H1 (cell line): ENCODE measurements at regions not wholly inside any gene's neighbourhood (a gene's known extent, or its start where the extent isn't known, plus 50 kb on each side); places are given as distances from the start of the nearest gene placed in this dataset.

Experiments
- CTCF ChIA-PET: fragments of 300-600 bp; sonication (Branson Sonifier 250); formaldehyde crosslinking; loops from one replicate; lab custom pipeline; 2021; ENCODE audit not compliant: partially characterized antibody; lab: Charles Lee
- POLR2A ChIA-PET: fragments of 300-600 bp; sonication (Branson Sonifier 250); formaldehyde crosslinking; loops from one replicate; lab custom pipeline; 2021; ENCODE audit warnings: inconsistent platforms; ENCODE audit not compliant: partially characterized antibody; lab: Charles Lee
- DNase-seq, 2 experiments: peaks; one replicate each; pipeline versions ENCODE4 v3.0.0 to v3.0.0-alpha.2; 2010 to 2022; ENCODE audit warnings: low spot score in 2 of 2, low read depth in 1 of 2, mixed read lengths in 1 of 2
- FAIRE-seq: peaks from 2 replicates; lab custom pipeline; 2011; peaks lifted over from hg19 to GRCh38; lab: Jason Lieb, UNC
- H2AFZ ChIP-seq: 2 replicates; pipeline ENCODE4 v1.8.1; 2012; ENCODE audit warnings: low read length, inconsistent platforms
- H2AK5ac ChIP-seq: 2 replicates; pipeline ENCODE4 v1.6.1; 2013; ENCODE audit warnings: low read depth, low read length
- H2BK120ac ChIP-seq: replicated peaks from 2 replicates; pipeline ENCODE3; 2013; ENCODE audit warnings: low read depth, low read length, inconsistent platforms
- H2BK12ac ChIP-seq: 2 replicates; pipeline ENCODE4 v1.6.1; 2013; ENCODE audit warnings: low read depth, low read length
- H2BK15ac ChIP-seq: 2 replicates; pipeline ENCODE4 v1.6.1; 2013; ENCODE audit warnings: low read length
- H2BK20ac ChIP-seq: 2 replicates; pipeline ENCODE4 v1.6.1; 2013; ENCODE audit warnings: low read length
- H2BK5ac ChIP-seq: 2 replicates; pipeline ENCODE4 v1.6.1; 2013; ENCODE audit warnings: low read depth, low read length
- H3K14ac ChIP-seq: 2 replicates; pipeline ENCODE4 v1.6.1; 2013; ENCODE audit warnings: inconsistent platforms; ENCODE audit not compliant: insufficient read length
- H3K18ac ChIP-seq: 2 replicates; pipeline ENCODE4 v1.6.1; 2013; ENCODE audit warnings: low read length; ENCODE audit errors: extremely low read depth
- H3K23ac ChIP-seq: 2 replicates; pipeline ENCODE4 v1.6.1; 2013; ENCODE audit warnings: inconsistent platforms; ENCODE audit not compliant: insufficient read length
- H3K23me2 ChIP-seq: 2 replicates; pipeline ENCODE4 v1.6.1; 2013; ENCODE audit warnings: low read depth, low read length
- H3K27ac ChIP-seq: 2 replicates; pipeline ENCODE4 v1.6.1; 2011; ENCODE audit warnings: low read depth, low read length, inconsistent platforms
- H3K27me3 ChIP-seq, 4 experiments: replicated peaks in 1 of 4; 1 replicate in 1 of 4; 2 replicates in 3 of 4; pipeline versions ENCODE4 v1.6.1 to v1.8.1; 2011 to 2013; ENCODE audit warnings: low read length in 3 of 4, mild to moderate bottlenecking in 3 of 4, inconsistent platforms in 2 of 4, mixed read lengths in 2 of 4, moderate library complexity in 1 of 4; ENCODE audit not compliant: control insufficient read depth in 3 of 4, insufficient read depth in 3 of 4; ENCODE audit errors: extremely low read depth in 1 of 4
- H3K36me3 ChIP-seq, 4 experiments: 2 replicates each; pipeline versions ENCODE4 v1.6.1 to v1.8.1; 2011 to 2013; ENCODE audit warnings: mild to moderate bottlenecking in 4 of 4, low read length in 3 of 4, moderate library complexity in 2 of 4, control low read depth in 1 of 4, inconsistent platforms in 1 of 4; ENCODE audit not compliant: insufficient read depth in 4 of 4, control insufficient read depth in 2 of 4
- H3K4ac ChIP-seq: replicated peaks from 2 replicates; pipeline ENCODE3; 2013; ENCODE audit warnings: low read length, low read depth, mixed read lengths, inconsistent platforms; ENCODE audit not compliant: insufficient read length
- H3K4me1 ChIP-seq, 4 experiments: replicated peaks in 1 of 4; 1 replicate in 1 of 4; 2 replicates in 3 of 4; pipeline versions ENCODE4 v1.6.1 to v1.8.1; 2011 to 2013; ENCODE audit warnings: low read length in 3 of 4, inconsistent platforms in 2 of 4, mixed read lengths in 1 of 4; ENCODE audit not compliant: insufficient read depth in 4 of 4, control insufficient read depth in 3 of 4
- H3K4me2 ChIP-seq, 2 experiments: 2 replicates each; pipeline versions ENCODE4 v1.6.1 to v1.8.1; 2011 to 2013; ENCODE audit warnings: low read depth in 2 of 2, low read length in 2 of 2, control low read depth in 1 of 2, inconsistent platforms in 1 of 2, mild to moderate bottlenecking in 1 of 2; ENCODE audit not compliant: insufficient read depth in 1 of 2
- H3K4me3 ChIP-seq, 4 experiments: fragments of 200-600, 300-600 bp in 1 of 4; sonication (generic), shearing (Covaris generic), sonication (Bioruptor Twin) in 1 of 4; 2 replicates each; pipeline versions ENCODE4 v1.5.1 to v1.8.1; 2011 to 2016; ENCODE audit warnings: low read length in 4 of 4, low read depth in 3 of 4, control low read depth in 2 of 4, inconsistent platforms in 2 of 4, mild to moderate bottlenecking in 2 of 4, mixed read lengths in 1 of 4, moderate library complexity in 1 of 4; ENCODE audit not compliant: insufficient read depth in 2 of 4; ENCODE audit errors: extremely low read depth in 1 of 4
- H3K56ac ChIP-seq: replicated peaks from 2 replicates; pipeline ENCODE3; 2013; ENCODE audit warnings: low read depth, mild to moderate bottlenecking, mixed read lengths, low read length, inconsistent platforms; ENCODE audit not compliant: insufficient read length
- H3K79me1 ChIP-seq: 2 replicates; pipeline ENCODE4 v1.6.1; 2013; ENCODE audit warnings: low read depth, low read length, control low read depth
- H3K79me2 ChIP-seq, 2 experiments: 2 replicates each; pipeline versions ENCODE4 v1.6.1 to v1.8.1; 2012 to 2013; ENCODE audit warnings: low read length in 2 of 2, mild to moderate bottlenecking in 2 of 2, inconsistent platforms in 1 of 2; ENCODE audit not compliant: insufficient read depth in 2 of 2, control insufficient read depth in 1 of 2
- H3K9ac ChIP-seq, 4 experiments: replicated peaks in 1 of 4; 1 replicate in 1 of 4; 2 replicates in 3 of 4; pipeline versions ENCODE4 v1.6.1 to v1.8.1; 2011 to 2013; ENCODE audit warnings: low read depth in 3 of 4, low read length in 3 of 4, control low read depth in 2 of 4, mild to moderate bottlenecking in 2 of 4, moderate library complexity in 2 of 4, inconsistent platforms in 1 of 4; ENCODE audit errors: extremely low read depth in 1 of 4
- H3K9me3 ChIP-seq, 2 experiments: 2 replicates each; pipeline versions ENCODE4 v1.6.1 to v1.8.1; 2012 to 2013; ENCODE audit warnings: mild to moderate bottlenecking in 2 of 2, moderate library complexity in 2 of 2, control low read depth in 1 of 2, inconsistent platforms in 1 of 2, low read depth in 1 of 2, low read length in 1 of 2, mixed read lengths in 1 of 2; ENCODE audit not compliant: insufficient read depth in 2 of 2
- H4K20me1 ChIP-seq, 2 experiments: replicated peaks in 1 of 2; 2 replicates each; pipeline versions ENCODE3 to v1.8.1; 2011 to 2013; ENCODE audit warnings: inconsistent platforms in 2 of 2, low read length in 2 of 2, mild to moderate bottlenecking in 1 of 2; ENCODE audit not compliant: insufficient read depth in 2 of 2, control insufficient read depth in 1 of 2
- H4K5ac ChIP-seq: 2 replicates; pipeline ENCODE4 v1.6.1; 2013; ENCODE audit warnings: low read length, low read depth, mixed read lengths, inconsistent platforms; ENCODE audit not compliant: insufficient read length
- H4K8ac ChIP-seq: 2 replicates; pipeline ENCODE4 v1.8.0; 2013; ENCODE audit warnings: mild to moderate bottlenecking, moderate library complexity, low read length, inconsistent platforms; ENCODE audit not compliant: insufficient read depth; ENCODE audit errors: extremely low read depth
- H4K91ac ChIP-seq: replicated peaks from 2 replicates; pipeline ENCODE3; 2013; ENCODE audit warnings: low read length, mixed read lengths, inconsistent platforms; ENCODE audit not compliant: insufficient read length
- CHD2 ChIP-seq: IDR thresholded peaks from 2 replicates; pipeline ENCODE4 v1.6.1; 2012; ENCODE audit warnings: low read length, improper control_type of control experiment
- E2F6 ChIP-seq: IDR thresholded peaks from 2 replicates; pipeline ENCODE4 v1.6.1; 2012; ENCODE audit warnings: inconsistent platforms
- RBBP5 ChIP-seq: IDR thresholded peaks from 2 replicates; pipeline ENCODE4 v1.7.1; 2012; ENCODE audit warnings: low read depth, mild to moderate bottlenecking, inconsistent platforms, low read length, moderate library complexity, borderline replicate concordance
- WGBS, 2 experiments: shearing (Covaris generic) in 1 of 2; methylation state at CpG; one replicate each; pipeline versions ENCODE4 v1.1.6 to v1.1.7; 2013 to 2015; ENCODE audit warnings: low lambda C conversion rate in 2 of 2, mixed read lengths in 2 of 2, inconsistent platforms in 1 of 2, low coverage in 1 of 2, missing lambda C conversion rate in 1 of 2; ENCODE audit not compliant: insufficient replicate concordance in 2 of 2, insufficient coverage in 1 of 2, insufficient read length in 1 of 2; ENCODE audit errors: extremely low coverage in 1 of 2, missing lambda C conversion rate in 1 of 2; 5-methylcytosine and 5-hydroxymethylcytosine counted together

GRCh38 chr13:62061751-62062150, 646.1 kb upstream of the PCDH20 start:
- POLR2A ChIA-PET: no interaction called here
- H2BK15ac ChIP-seq: no peak overlapping the region
- H3K56ac ChIP-seq: no peak overlapping the region
- CTCF ChIA-PET: no interaction called here
- no peak overlapping the region for H3K23ac ChIP-seq
- H3K4ac ChIP-seq: no peak overlapping the region
- H4K5ac ChIP-seq: no peak overlapping the region
- no peaks in the 10 kb centered on the region for H3K23me2 ChIP-seq
- no peak overlapping the region for H4K8ac ChIP-seq
- no peaks in the 10 kb centered on the region for H4K20me1 ChIP-seq
- H4K91ac ChIP-seq: no peak overlapping the region
- H3K9ac ChIP-seq: no peak overlapping the region
- no peaks in the 10 kb centered on the region for H3K27me3 ChIP-seq
- no peak overlapping the region for H3K14ac ChIP-seq
- no peak for DNase-seq
- no peaks in the 10 kb centered on the region for H3K79me2 ChIP-seq
- H3K18ac ChIP-seq: no peak overlapping the region
- no peak overlapping the region for H3K4me2 ChIP-seq
- 96% methylated on average over 1 of the region's 1 CpG; no CpG with 5 or more reads in 1 of the 2 experiments for WGBS, 2 experiments
- H2AK5ac ChIP-seq: no peak overlapping the region
- no peaks in the 10 kb centered on the region for H3K79me1 ChIP-seq
- H3K36me3 ChIP-seq: no peaks in the 10 kb centered on the region
- no peak for FAIRE-seq
- H3K27ac ChIP-seq: no peak overlapping the region
- H3K9me3 ChIP-seq: no peaks in the 10 kb centered on the region
- H2AFZ ChIP-seq: no peak overlapping the region
- H2BK12ac ChIP-seq: no peak overlapping the region
- H3K4me1 ChIP-seq: no peaks in the 10 kb centered on the region
- no peak overlapping the region for H2BK20ac ChIP-seq
- no peak overlapping the region for H3K4me3 ChIP-seq
- no peak overlapping the region for H2BK120ac ChIP-seq
- no peak overlapping the region for H2BK5ac ChIP-seq
- TF ChIP-seq RBBP5: no peak
- TF ChIP-seq CHD2: no peak
- no peak for TF ChIP-seq E2F6
